ENCODE measurements at regions not wholly inside any gene's neighbourhood (a gene's known extent, or its start where the extent isn't known, plus 50 kb on each side); places are given as distances from the start of the nearest gene placed in this dataset.

DNA sequence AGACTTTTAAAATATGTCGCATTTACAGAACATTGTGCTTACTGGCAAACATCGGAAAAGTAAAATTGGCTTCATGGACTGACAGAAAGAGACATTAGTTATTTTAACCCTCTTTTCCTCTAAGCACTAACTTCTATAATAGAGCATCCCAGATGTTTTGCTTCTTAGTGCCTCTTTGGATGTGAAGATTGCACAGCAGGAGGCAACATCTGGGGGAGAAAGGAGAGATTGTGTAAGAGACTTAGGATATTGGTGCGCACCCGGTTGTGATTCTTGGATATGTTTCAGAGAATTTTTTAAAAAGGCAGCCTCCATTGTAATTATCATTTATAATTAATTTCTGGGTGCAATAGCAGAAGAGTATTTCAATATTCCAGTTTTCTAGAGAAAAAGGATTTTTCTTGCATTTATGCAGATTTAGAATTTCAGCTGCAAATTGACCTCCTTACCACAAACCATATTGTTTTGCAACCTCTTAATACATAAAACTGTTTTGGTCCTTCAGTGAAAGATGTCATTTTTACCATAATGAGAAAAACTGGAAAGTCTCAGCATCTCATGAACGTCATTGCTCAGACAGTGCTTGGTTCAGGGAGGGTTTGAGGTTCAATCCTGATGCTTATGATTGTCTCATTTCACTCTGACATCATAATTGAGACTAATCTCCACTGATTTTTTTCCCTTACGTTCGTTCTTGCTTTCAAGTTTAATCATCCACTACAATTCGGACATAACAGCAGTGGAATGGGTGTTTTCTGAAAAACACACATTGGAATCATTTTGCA, 404.3 kb downstream of the ZNF521 start:
- TF ChIP-seq, protein P1, sequence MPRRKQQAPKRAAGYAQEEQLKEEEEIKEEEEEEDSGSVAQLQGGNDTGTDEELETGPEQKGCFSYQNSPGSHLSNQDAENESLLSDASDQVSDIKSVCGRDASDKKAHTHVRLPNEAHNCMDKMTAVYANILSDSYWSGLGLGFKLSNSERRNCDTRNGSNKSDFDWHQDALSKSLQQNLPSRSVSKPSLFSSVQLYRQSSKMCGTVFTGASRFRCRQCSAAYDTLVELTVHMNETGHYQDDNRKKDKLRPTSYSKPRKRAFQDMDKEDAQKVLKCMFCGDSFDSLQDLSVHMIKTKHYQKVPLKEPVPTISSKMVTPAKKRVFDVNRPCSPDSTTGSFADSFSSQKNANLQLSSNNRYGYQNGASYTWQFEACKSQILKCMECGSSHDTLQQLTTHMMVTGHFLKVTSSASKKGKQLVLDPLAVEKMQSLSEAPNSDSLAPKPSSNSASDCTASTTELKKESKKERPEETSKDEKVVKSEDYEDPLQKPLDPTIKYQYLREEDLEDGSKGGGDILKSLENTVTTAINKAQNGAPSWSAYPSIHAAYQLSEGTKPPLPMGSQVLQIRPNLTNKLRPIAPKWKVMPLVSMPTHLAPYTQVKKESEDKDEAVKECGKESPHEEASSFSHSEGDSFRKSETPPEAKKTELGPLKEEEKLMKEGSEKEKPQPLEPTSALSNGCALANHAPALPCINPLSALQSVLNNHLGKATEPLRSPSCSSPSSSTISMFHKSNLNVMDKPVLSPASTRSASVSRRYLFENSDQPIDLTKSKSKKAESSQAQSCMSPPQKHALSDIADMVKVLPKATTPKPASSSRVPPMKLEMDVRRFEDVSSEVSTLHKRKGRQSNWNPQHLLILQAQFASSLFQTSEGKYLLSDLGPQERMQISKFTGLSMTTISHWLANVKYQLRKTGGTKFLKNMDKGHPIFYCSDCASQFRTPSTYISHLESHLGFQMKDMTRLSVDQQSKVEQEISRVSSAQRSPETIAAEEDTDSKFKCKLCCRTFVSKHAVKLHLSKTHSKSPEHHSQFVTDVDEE (CRISPR knock-in tag; IDR thresholded peaks at IDR 0.05): no peak
- no peak for TF ChIP-seq ZFP3 (CRISPR knock-in tag; IDR thresholded peaks at IDR 0.05)
- TF ChIP-seq ZNF565 (CRISPR knock-in tag; conservative IDR thresholded peaks at IDR 0.05; ENCODE audit: low read depth): no peak
- TF ChIP-seq ZC3H10 (CRISPR knock-in tag; IDR thresholded peaks at IDR 0.05): no peak
- TF ChIP-seq ZNF8 (CRISPR knock-in tag; IDR thresholded peaks at IDR 0.05): no peak
- TF ChIP-seq, protein P2, sequence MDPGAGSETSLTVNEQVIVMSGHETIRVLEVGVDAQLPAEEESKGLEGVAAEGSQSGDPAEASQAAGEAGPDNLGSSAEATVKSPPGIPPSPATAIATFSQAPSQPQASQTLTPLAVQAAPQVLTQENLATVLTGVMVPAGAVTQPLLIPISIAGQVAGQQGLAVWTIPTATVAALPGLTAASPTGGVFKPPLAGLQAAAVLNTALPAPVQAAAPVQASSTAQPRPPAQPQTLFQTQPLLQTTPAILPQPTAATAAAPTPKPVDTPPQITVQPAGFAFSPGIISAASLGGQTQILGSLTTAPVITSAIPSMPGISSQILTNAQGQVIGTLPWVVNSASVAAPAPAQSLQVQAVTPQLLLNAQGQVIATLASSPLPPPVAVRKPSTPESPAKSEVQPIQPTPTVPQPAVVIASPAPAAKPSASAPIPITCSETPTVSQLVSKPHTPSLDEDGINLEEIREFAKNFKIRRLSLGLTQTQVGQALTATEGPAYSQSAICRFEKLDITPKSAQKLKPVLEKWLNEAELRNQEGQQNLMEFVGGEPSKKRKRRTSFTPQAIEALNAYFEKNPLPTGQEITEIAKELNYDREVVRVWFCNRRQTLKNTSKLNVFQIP (CRISPR knock-in tag; IDR thresholded peaks at IDR 0.05; ENCODE audit: borderline replicate concordance, low read depth): no peak
- TF ChIP-seq RARB (CRISPR knock-in tag; IDR thresholded peaks at IDR 0.05): no peak
- TF ChIP-seq ARNTL (CRISPR knock-in tag; IDR thresholded peaks at IDR 0.05; ENCODE audit: borderline replicate concordance, low read depth): no peak
- TF ChIP-seq ZFP30 (CRISPR knock-in tag; IDR thresholded peaks at IDR 0.05): no peak
- TF ChIP-seq, protein P3, sequence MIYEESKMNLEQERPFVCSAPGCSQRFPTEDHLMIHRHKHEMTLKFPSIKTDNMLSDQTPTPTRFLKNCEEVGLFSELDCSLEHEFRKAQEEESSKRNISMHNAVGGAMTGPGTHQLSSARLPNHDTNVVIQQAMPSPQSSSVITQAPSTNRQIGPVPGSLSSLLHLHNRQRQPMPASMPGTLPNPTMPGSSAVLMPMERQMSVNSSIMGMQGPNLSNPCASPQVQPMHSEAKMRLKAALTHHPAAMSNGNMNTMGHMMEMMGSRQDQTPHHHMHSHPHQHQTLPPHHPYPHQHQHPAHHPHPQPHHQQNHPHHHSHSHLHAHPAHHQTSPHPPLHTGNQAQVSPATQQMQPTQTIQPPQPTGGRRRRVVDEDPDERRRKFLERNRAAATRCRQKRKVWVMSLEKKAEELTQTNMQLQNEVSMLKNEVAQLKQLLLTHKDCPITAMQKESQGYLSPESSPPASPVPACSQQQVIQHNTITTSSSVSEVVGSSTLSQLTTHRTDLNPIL (CRISPR knock-in tag; IDR thresholded peaks at IDR 0.05; ENCODE audit: low read depth): no peak
- no peak for TF ChIP-seq BACH2 (CRISPR knock-in tag; IDR thresholded peaks at IDR 0.05; ENCODE audit: borderline replicate concordance)
- TF ChIP-seq SNAI2 (CRISPR knock-in tag; IDR thresholded peaks at IDR 0.05): no peak
- TF ChIP-seq TCF4 (CRISPR knock-in tag; IDR thresholded peaks at IDR 0.05; ENCODE audit: borderline replicate concordance): no peak
- TF ChIP-seq ISL1 (CRISPR knock-in tag; IDR thresholded peaks at IDR 0.05): no peak

Measured in SK-N-SH treated with all-trans-retinoic acid at 6 μM for 48 hours (cell line).